Naive B cell (primary cell): ENCODE measurements at regions not wholly inside any gene's neighbourhood (a gene's known extent, or its start where the extent isn't known, plus 50 kb on each side); places are given as distances from the start of the nearest gene placed in this dataset.

ENCODE experiments used
- ATAC-seq, 2 donors: fragments of 150-1000 bp; cut with Tn5 transposase; 2 replicates each; pipeline ENCODE4 v1.10.0; 2021; ENCODE audit warnings: low read depth in 2 of 2, mild to moderate bottlenecking in 2 of 2, moderate library complexity in 2 of 2
- DNase-seq: peaks from one replicate; pipeline ENCODE4 v3.0.0; 2022
- H3K27ac Mint-ChIP-seq, 6 donors: one replicate each; pipeline ENCODE4 v1.8.0; 2020 to 2022; ENCODE audit warnings: mild to moderate bottlenecking in 6 of 6, mixed read lengths in 6 of 6, moderate library complexity in 5 of 6, inconsistent platforms in 2 of 6
- H3K27me3 Mint-ChIP-seq, 3 donors: one replicate each; pipeline ENCODE4 v1.8.0; 2021 to 2022; ENCODE audit warnings: mixed read lengths in 3 of 3, mild to moderate bottlenecking in 1 of 3
- H3K36me3 Mint-ChIP-seq, 2 donors: one replicate each; pipeline ENCODE4 v1.8.0; 2020 to 2022; ENCODE audit warnings: mixed read lengths in 2 of 2, inconsistent platforms in 1 of 2, mild to moderate bottlenecking in 1 of 2
- H3K4me1 Mint-ChIP-seq, 3 donors: one replicate each; pipeline ENCODE4 v1.8.0; 2020 to 2022; ENCODE audit warnings: mixed read lengths in 3 of 3, inconsistent platforms in 1 of 3, mild to moderate bottlenecking in 1 of 3, moderate library complexity in 1 of 3
- H3K4me3 Mint-ChIP-seq, 8 donors: one replicate each; pipeline ENCODE4 v1.8.0; 2020 to 2022; ENCODE audit warnings: mild to moderate bottlenecking in 8 of 8, mixed read lengths in 8 of 8, moderate library complexity in 8 of 8, inconsistent platforms in 2 of 8
- H3K9me3 Mint-ChIP-seq, 7 donors: one replicate each; pipeline ENCODE4 v1.8.0; 2020 to 2022; ENCODE audit warnings: mixed read lengths in 7 of 7, mild to moderate bottlenecking in 5 of 7, inconsistent platforms in 2 of 7, moderate library complexity in 1 of 7

DNA sequence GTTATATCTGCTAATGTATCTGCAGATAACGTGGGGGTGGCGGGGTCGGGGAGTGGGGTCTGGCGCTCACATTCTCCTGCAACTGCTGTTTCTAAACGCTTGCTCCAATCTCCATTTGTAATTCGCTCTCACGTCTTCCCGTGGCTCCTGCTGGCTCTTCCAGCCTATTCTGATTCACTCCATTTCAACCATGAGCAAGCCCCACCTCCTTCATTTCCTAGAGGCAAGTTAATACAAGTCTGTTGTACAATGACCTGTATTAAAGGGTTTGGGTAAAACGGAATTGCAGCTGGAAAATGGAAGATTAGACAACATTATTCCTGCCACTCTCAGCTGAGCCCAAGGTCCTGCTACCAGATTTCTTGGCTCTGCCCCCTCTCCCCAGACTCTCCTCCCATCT is 132.3 kb downstream of the CSNK2A3 start:
- no peaks in the 10 kb centered on the region for H3K4me1 Mint-ChIP-seq
- H3K27ac Mint-ChIP-seq: no peak overlapping the region

DNA sequence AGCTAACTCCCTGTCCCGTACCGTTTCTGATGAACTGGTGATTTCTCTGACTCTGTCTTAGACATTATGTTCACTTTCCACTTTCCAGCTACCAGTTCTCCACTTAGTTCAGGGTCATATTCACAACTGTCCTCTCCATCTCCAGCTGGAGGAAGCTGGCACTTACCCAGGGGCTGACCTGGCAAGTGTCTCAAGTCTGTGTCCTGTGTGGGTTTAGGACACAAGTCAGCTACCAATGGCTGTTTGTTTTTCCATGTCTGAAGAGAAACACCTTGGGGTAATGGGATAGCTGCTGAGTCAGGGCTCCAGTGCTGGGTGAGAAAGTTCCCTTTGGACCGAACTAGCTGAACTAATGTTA is 134.4 kb downstream of the CSNK2A3 start:
- H3K4me3 Mint-ChIP-seq: no peak overlapping the region
- H3K36me3 Mint-ChIP-seq: no peaks in the 10 kb centered on the region
- H3K9me3 Mint-ChIP-seq: peaks cover 0 to 2% (median 0%) of the 10 kb centered on the region in 7 donors
- no peak overlapping the region for H3K27ac Mint-ChIP-seq
- H3K4me1 Mint-ChIP-seq: no peaks in the 10 kb centered on the region
- H3K27me3 Mint-ChIP-seq: peaks cover 8 to 25% (median 9%) of the 10 kb centered on the region in 3 donors
- DNase-seq (no peak), ATAC-seq (no peak)

More for the DNA sequence above, 132.3 kb downstream of the CSNK2A3 start:
- no peak for DNase-seq
- Mint-ChIP-seq H3K36me3 (no peaks in the 10 kb centered on the region), H3K27me3 (peaks cover 5 to 12% (median 8%) of the 10 kb centered on the region in 3 donors), H3K9me3 (peaks cover 0 to 2% (median 0%) of the 10 kb centered on the region in 7 donors), H3K4me3 (no peak overlapping the region)
- no peak for ATAC-seq

DNA sequence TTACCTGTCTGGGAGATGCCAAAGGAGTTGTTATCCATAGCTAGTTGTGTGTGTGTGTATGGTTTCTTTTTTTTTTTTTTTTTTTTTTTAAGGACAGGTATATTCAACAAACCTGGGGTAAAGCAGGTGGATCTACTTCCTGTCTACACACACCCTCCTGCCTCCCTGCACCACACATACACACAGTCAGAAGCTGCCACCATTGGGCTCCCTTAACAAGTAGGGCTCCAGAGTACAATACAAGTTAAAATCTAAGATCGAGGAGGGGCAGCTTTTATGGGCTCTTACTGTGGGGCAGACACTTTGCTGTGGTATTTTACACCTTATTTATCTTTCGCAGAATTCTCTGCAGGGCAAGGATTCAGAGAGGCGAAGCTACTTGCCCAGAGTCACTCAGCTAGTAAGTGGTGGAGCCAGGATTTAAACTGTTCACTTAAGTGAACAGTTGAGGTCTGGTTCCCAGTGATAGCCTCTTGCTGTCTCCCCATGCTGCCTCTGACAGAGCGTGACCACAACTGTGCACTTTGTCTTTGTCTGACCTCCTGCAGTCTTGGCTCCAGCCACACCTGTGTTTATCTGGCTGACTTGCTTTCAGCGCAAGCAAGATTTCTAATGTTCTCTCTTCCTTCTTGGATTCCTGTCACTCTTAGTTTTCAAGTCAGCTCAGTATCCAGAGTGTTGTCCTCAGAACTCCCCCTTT is 135.0 kb downstream of the CSNK2A3 start:
- DNase-seq (no peak), ATAC-seq (no peak)
- Mint-ChIP-seq H3K4me3 (no peak overlapping the region), H3K4me1 (no peaks in the 10 kb centered on the region), H3K27ac (peak overlapping the region in 1 of 6 donors; percentile 66), H3K27me3 (peaks cover 12 to 29% (median 13%) of the 10 kb centered on the region in 3 donors), H3K9me3 (peaks cover 0 to 2% (median 0%) of the 10 kb centered on the region in 7 donors), H3K36me3 (no peaks in the 10 kb centered on the region)

DNA sequence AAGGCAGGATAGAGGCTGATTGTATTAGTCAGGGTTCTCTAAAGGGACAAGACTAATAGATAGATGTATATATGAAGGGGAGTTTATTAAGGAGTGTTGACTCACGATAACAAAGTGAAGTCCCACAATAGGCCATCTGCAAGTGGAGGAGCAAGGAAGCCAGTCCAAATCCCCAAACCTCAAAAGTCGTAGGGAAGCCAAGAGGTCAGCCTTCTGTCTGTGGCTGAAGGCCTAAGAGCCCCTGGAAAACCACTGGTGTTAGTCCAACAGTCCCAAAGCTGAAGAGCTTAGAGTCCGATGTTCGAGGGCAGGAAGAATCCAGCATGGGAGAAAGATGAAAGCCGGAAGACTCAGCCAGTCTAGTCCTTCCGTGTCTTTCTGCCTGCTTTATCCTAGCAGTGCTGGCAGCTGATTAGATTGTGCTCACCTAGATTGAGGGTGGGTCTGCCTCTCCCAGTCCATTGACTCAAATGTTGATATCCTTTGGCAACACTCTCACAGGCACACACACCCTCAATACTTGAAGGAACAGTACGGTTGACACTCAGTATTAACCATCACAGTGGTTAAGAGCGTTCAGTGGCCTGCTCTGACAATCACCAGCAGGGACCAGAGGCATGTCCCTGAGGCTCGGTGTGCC is 135.6 kb downstream of the CSNK2A3 start:
- Mint-ChIP-seq H3K27me3 (peaks cover 9 to 29% (median 12%) of the 10 kb centered on the region in 3 donors), H3K27ac (no peak overlapping the region), H3K4me3 (no peak overlapping the region), H3K36me3 (no peaks in the 10 kb centered on the region), H3K9me3 (no peaks in the 10 kb centered on the region), H3K4me1 (no peaks in the 10 kb centered on the region)
- no peak for ATAC-seq
- DNase-seq: no peak

DNA sequence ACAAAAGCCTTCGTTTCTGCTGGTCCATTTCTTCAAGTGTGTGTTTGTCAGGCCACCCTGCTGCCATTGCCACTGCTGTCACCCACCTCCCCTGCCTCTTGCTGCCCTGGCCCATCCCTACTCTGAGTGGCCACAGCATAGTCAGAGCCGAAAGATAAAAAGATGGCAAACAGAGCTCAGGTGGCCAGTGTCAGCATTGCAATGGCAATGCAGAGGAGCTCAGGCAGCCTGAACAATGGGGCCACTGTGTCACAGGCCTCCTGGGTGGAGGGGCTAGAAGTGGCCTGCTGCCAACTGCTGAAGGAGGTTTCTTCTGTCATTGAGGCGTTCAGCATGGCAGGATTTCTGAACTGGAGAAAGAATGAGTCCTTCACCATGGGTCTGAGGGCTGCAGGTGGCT is 137.1 kb downstream of the CSNK2A3 start:
- Mint-ChIP-seq H3K36me3 (no peaks in the 10 kb centered on the region), H3K9me3 (no peaks in the 10 kb centered on the region), H3K27ac (no peak overlapping the region), H3K27me3 (peaks cover 9 to 26% (median 12%) of the 10 kb centered on the region in 3 donors), H3K4me3 (no peak overlapping the region), H3K4me1 (no peaks in the 10 kb centered on the region)
- DNase-seq (no peak), ATAC-seq (no peak)

DNA sequence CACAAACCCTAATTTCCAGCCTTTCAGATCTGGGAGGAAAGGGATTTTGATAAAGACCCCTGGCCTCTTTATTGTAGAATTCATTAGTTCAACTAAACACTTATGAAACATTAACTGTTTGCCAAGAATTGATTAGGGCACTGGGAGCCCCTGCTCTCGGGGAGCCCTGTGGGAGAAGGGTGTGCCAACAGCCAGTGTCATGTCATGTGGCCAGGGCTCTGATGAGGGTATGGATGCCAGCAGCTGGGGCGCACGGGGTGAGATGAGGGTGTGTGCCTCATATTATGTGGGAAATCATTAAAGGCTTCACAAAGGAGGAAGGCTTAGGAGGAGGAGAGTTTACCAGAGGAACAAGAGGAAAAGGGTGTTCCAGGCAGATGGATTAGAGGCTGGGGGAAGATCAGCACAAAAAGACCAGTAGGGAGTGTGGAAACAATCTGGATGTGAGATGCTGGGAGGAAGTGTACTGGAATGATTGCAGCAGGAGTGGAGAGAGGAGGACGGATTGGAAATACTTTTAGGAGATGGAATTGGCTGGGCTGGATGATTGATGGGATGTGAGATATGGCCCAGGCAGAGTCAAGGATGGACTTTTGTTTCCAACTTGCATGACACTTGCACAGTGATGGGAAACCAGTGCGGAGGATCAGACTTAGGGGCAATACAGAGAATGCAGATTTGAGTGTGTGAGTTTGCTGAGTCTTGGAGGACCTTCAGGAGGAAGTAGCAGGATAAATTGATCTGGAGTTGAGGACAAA is 137.8 kb downstream of the CSNK2A3 start:
- DNase-seq (no peak), ATAC-seq (no peak)
- no peak overlapping the region for H3K4me3 Mint-ChIP-seq
- no peaks in the 10 kb centered on the region for H3K36me3 Mint-ChIP-seq
- H3K9me3 Mint-ChIP-seq: no peaks in the 10 kb centered on the region
- no peaks in the 10 kb centered on the region for H3K4me1 Mint-ChIP-seq
- H3K27ac Mint-ChIP-seq: no peak overlapping the region
- H3K27me3 Mint-ChIP-seq: peaks cover 9 to 21% (median 12%) of the 10 kb centered on the region in 3 donors

DNA sequence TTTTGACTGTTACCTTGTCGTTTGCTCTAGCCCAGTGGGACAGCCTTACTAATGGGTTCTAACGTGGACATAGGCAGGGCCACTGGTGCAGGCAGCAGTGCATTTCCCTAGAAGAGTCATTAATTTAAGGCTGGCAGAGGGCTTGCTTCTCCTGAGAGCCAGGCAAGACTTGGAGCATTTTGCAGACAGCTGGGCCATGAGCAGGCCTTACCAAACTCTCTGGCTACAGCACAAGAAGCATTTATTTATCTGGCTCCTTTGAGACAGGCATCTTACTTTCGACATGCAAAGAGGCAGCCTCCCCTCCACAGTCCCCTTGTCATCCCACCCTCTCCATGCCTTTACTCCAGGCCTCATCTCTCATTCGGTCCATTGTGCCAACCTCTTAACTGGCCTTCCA is 139.9 kb downstream of the CSNK2A3 start:
- no peak overlapping the region for H3K27ac Mint-ChIP-seq
- DNase-seq (no peak), ATAC-seq (no peak)
- H3K27me3 Mint-ChIP-seq: peaks cover 7 to 22% (median 9%) of the 10 kb centered on the region in 3 donors
- H3K36me3 Mint-ChIP-seq: no peaks in the 10 kb centered on the region
- H3K9me3 Mint-ChIP-seq: no peaks in the 10 kb centered on the region
- H3K4me3 Mint-ChIP-seq: no peak overlapping the region
- no peaks in the 10 kb centered on the region for H3K4me1 Mint-ChIP-seq

DNA sequence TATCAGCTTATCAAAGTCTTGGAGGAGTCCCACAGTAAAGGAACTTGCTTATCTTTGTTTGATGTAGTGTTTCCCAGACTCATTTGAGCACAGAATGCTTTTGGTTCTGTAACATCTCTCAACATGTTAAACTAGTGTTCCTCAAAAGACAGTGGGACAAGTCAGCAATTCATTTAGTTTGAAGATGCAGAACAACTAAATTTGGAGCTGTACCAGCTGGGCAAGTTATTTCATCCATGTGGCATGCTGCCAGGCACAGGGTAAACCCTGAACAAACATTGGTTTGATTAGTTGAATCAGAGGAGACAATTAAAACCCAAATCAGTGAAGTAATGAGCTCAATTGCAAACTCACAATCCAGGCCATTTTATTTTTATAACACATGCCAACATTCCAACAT is 141.2 kb downstream of the CSNK2A3 start:
- Mint-ChIP-seq H3K4me3 (no peak overlapping the region), H3K27me3 (peaks cover 10 to 30% (median 15%) of the 10 kb centered on the region in 3 donors), H3K4me1 (no peaks in the 10 kb centered on the region), H3K27ac (no peak overlapping the region), H3K36me3 (no peaks in the 10 kb centered on the region), H3K9me3 (no peaks in the 10 kb centered on the region)
- no peak for DNase-seq
- no peak for ATAC-seq

DNA sequence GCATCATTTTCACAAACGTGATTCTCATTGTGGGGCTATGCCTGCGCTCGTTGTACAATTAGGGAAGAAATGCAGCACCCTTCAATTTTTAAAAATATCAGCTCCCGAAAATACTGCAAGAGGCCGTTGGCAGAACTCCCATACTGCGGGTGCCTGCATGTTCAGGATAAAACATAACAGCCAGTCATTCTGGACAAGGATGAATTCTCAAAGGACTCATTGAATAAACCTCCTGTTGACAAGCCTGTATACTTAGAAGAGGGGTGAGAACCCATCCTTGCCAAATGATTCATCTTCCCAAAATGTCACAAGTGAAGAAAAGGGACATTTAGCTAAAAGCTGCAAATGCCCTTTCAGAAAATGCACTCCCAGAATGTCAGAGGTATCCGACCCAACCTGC is 141.9 kb downstream of the CSNK2A3 start:
- no peak overlapping the region for H3K27ac Mint-ChIP-seq
- DNase-seq: no peak

DNA sequence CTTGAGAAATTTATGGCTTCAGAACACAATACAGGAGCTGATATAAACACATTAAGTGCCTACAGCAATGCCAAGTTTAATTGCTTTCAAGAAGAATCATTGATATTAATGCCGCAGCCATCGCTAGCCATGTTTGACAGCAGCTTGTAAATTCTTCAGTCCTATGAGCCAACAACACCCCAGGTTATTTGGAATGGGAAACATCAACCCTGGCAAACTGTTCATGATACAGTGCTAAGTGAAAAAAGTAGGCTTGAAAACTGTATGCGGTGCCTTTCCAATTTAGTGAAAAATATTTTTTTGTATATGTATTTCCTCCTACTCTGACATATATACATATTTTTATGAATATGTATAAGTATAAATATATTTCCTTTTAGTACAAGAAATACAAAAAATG is 142.6 kb downstream of the CSNK2A3 start:
- Mint-ChIP-seq H3K9me3 (no peaks in the 10 kb centered on the region), H3K27ac (no peak overlapping the region), H3K36me3 (no peaks in the 10 kb centered on the region), H3K27me3 (peaks cover 10 to 26% (median 15%) of the 10 kb centered on the region in 3 donors), H3K4me3 (no peak overlapping the region), H3K4me1 (no peaks in the 10 kb centered on the region)
- no peak for DNase-seq
- ATAC-seq: no peak

More for the DNA sequence above, 141.9 kb downstream of the CSNK2A3 start:
- no peak overlapping the region for H3K4me3 Mint-ChIP-seq
- no peak for ATAC-seq
- H3K4me1 Mint-ChIP-seq: no peaks in the 10 kb centered on the region
- H3K36me3 Mint-ChIP-seq: no peaks in the 10 kb centered on the region
- no peaks in the 10 kb centered on the region for H3K9me3 Mint-ChIP-seq
- peaks cover 10 to 30% (median 15%) of the 10 kb centered on the region in 3 donors for H3K27me3 Mint-ChIP-seq

DNA sequence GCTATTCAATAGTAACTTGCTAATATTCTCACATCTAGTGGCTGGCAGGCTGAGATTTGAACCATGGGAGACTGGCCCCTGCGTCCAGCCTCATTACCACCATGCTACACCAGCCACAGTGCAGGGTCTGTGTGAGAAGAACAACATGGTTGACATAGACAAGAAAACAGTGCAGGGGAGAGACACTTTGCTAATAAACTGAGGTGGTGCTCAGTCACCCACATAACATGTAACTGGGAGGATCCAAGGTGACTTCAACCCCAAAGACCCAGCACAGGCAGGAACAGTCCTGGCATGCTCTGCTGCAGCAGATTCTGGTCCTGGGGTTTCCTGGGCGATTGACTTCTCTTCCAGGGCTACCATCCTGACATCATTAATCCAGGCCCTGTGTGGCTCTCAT is 143.1 kb downstream of the CSNK2A3 start:
- Mint-ChIP-seq H3K27me3 (peaks cover 10 to 21% (median 16%) of the 10 kb centered on the region in 3 donors), H3K27ac (no peak overlapping the region), H3K4me1 (no peaks in the 10 kb centered on the region), H3K9me3 (no peaks in the 10 kb centered on the region), H3K36me3 (no peaks in the 10 kb centered on the region), H3K4me3 (no peak overlapping the region)
- DNase-seq: no peak
- no peak for ATAC-seq

DNA sequence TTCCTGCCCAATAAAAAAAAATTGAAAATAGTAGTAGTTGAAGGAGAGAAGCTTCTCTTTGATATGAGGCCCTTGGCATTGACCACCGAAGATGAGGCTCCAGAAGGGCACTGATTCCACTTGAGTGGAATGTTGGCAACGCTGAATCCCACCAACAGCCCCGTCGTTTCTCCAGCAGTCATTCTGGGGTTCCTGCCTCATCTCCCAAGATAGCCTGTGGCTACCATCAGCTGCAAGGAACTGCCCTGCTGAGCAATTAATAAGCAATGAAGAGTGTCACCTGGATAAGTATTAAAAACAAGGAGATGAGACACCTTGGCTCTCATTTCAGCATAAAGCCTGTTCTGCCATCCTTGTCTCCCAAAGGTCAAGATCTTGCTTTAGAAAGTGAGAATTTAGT is 144.1 kb downstream of the CSNK2A3 start:
- Mint-ChIP-seq H3K4me1 (no peaks in the 10 kb centered on the region), H3K27me3 (peaks cover 16 to 25% (median 18%) of the 10 kb centered on the region in 3 donors), H3K4me3 (no peak overlapping the region), H3K27ac (no peak overlapping the region), H3K9me3 (peaks cover 0 to 9% (median 2%) of the 10 kb centered on the region in 7 donors), H3K36me3 (no peaks in the 10 kb centered on the region)
- ATAC-seq (no peak), DNase-seq (no peak)

DNA sequence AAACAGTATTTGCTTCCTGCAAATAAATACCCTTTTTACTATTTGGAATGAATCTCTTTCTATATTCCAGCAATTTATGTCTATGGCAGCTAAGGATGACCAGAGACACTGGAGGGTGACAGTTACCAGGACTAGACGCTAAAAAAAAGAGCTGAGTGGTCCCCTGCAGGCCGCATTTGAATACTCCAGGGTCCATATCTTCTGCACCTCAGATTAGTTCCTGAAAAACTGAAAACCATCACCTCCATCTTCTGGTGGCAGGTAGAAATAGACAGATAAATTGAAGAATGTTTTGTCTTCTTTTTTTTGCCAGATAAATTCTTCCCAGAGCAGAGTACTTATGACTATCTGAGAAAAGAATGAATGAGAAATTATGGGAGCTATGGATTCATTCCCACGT is 145.6 kb downstream of the CSNK2A3 start:
- H3K4me1 Mint-ChIP-seq: no peaks in the 10 kb centered on the region
- ATAC-seq: no peak
- H3K9me3 Mint-ChIP-seq: peaks cover 4 to 25% (median 11%) of the 10 kb centered on the region in 7 donors
- H3K27ac Mint-ChIP-seq: no peak overlapping the region
- H3K36me3 Mint-ChIP-seq: no peaks in the 10 kb centered on the region
- H3K27me3 Mint-ChIP-seq: peaks cover 9 to 26% (median 18%) of the 10 kb centered on the region in 3 donors
- DNase-seq: no peak
- H3K4me3 Mint-ChIP-seq: no peak overlapping the region

DNA sequence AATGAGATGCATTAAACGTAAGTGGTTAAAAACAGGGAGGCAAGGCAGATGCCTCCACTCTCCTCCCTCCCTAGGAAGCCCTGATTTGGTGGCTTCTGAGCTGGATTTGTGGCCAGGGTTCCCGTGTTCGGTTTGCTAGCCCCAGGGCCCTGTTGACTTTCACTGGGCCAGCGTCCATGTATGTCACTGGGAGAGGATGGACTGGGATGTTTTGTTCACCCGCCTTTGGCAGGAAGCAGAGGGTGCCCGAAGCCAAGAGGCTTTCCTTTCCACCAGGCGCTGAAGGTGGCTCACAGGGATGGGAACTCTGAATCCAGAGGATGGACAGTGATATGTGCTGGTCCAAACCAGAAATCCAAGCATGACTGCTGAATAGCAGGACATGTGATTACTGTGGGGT is 146.6 kb downstream of the CSNK2A3 start:
- Mint-ChIP-seq H3K36me3 (no peaks in the 10 kb centered on the region), H3K27me3 (peaks cover 9 to 26% (median 22%) of the 10 kb centered on the region in 3 donors), H3K27ac (no peak overlapping the region), H3K9me3 (peaks cover 4 to 34% (median 13%) of the 10 kb centered on the region in 7 donors), H3K4me1 (no peaks in the 10 kb centered on the region), H3K4me3 (no peak overlapping the region)
- ATAC-seq (no peak), DNase-seq (no peak)
